HepG2 (cell line): ENCODE measurements at regions not wholly inside any gene's neighbourhood (a gene's known extent, or its start where the extent isn't known, plus 50 kb on each side); places are given as distances from the start of the nearest gene placed in this dataset.

Experiments
- ATAC-seq: fragments of 200-7000 bp; cut with Tn5 transposase; 3 replicates; pipeline ENCODE4 v1.9.1; 2020; ENCODE audit warnings: mild to moderate bottlenecking, moderate library complexity
- BruUV-seq: library from RNA; stranded (reverse); fragments of 400-500 nt; replicated peaks from 2 replicates; lab custom pipeline; 2021; lab: Mats Ljungman, UMichigan
- CTCF ChIA-PET: fragments of 300-600 bp; formaldehyde crosslinking; extraction: SDS; loops from one replicate; lab custom pipeline; 2021; ENCODE audit warnings: low total read pairs, inconsistent platforms, low intra/inter-chr PET ratio; lab: Yijun Ruan, JAX
- POLR2A ChIA-PET: fragments of 350-600 bp; sonication (Branson Sonifier 250); formaldehyde crosslinking; loops from one replicate; lab custom pipeline; 2020; ENCODE audit warnings: antibody characterized with exemption, inconsistent platforms; lab: Yijun Ruan, JAX
- DNase-seq: peaks from one replicate; pipeline ENCODE4 v3.0.0-alpha.2; 2015; ENCODE audit warnings: low spot score
- FAIRE-seq: peaks from 3 replicates; lab custom pipeline; 2011; peaks lifted over from hg19 to GRCh38; lab: Jason Lieb, UNC
- H2AFZ ChIP-seq: one replicate; pipeline ENCODE4 v1.6.1; 2011; ENCODE audit warnings: low read length, inconsistent platforms
- H3K27ac ChIP-seq: fragments of 300-600 bp; 3 replicates; pipeline ENCODE4 v1.8.0; 2011; ENCODE audit warnings: mixed run types, mild to moderate bottlenecking, mixed read lengths, low read length, inconsistent platforms; ENCODE audit not compliant: insufficient read depth; ENCODE audit errors: extremely low read length
- H3K27me3 ChIP-seq, 2 experiments: fragments of 200-600 bp in 1 of 2; 2 replicates in 1 of 2; 3 replicates in 1 of 2; pipeline versions ENCODE4 v1.6.0 to v1.8.0; 2011; ENCODE audit warnings: low read length in 2 of 2, mild to moderate bottlenecking in 2 of 2, moderate library complexity in 2 of 2, inconsistent platforms in 1 of 2; ENCODE audit not compliant: insufficient read depth in 2 of 2, control insufficient read depth in 1 of 2
- H3K36me3 ChIP-seq, 2 experiments: fragments of 200-600 bp in 1 of 2; replicated peaks in 1 of 2; 2 replicates in 1 of 2; 3 replicates in 1 of 2; pipeline versions ENCODE4 v1.5.1 to v1.8.0; 2011; ENCODE audit warnings: low read length in 2 of 2, inconsistent platforms in 1 of 2; ENCODE audit not compliant: insufficient read depth in 2 of 2, control insufficient read depth in 1 of 2
- H3K4me1 ChIP-seq: 2 replicates; pipeline ENCODE4 v1.5.1; 2012; ENCODE audit warnings: low read length, inconsistent platforms; ENCODE audit not compliant: insufficient read depth
- H3K4me2 ChIP-seq: 2 replicates; pipeline ENCODE4 v1.6.0; 2011; ENCODE audit warnings: low read depth, low read length, inconsistent platforms
- H3K4me3 ChIP-seq, 3 experiments: fragments of 200-600 bp in 1 of 3; sonication (generic), shearing (Covaris generic) in 1 of 3; replicated peaks in 1 of 3; 2 replicates each; pipeline ENCODE4 v1.5.1; 2011 to 2016; ENCODE audit warnings: low read length in 3 of 3, inconsistent platforms in 2 of 3, low read depth in 2 of 3, mild to moderate bottlenecking in 2 of 3, control low read depth in 1 of 3, mixed read lengths in 1 of 3; ENCODE audit not compliant: insufficient read depth in 1 of 3
- H3K79me2 ChIP-seq: one replicate; pipeline ENCODE4 v1.6.1; 2011; ENCODE audit warnings: low read length, inconsistent platforms; ENCODE audit not compliant: insufficient read depth
- H3K9ac ChIP-seq: 2 replicates; pipeline ENCODE4 v1.6.0; 2011; ENCODE audit warnings: mild to moderate bottlenecking, low read depth, low read length, inconsistent platforms; ENCODE audit not compliant: insufficient read depth
- H3K9me3 ChIP-seq: 2 replicates; pipeline ENCODE4 v1.5.1; 2012; ENCODE audit warnings: mild to moderate bottlenecking, low read length
- H4K20me1 ChIP-seq: 2 replicates; pipeline ENCODE4 v1.6.0; 2011; ENCODE audit warnings: inconsistent platforms, mild to moderate bottlenecking, low read length, moderate library complexity; ENCODE audit not compliant: insufficient read depth
- CEBPZ ChIP-seq: IDR thresholded peaks from 2 replicates; pipeline ENCODE4 v1.6.1; 2012; ENCODE audit warnings: low read length, improper control_type of control experiment
- HDAC1 ChIP-seq: sonication (generic); formaldehyde crosslinking; IDR thresholded peaks from 2 replicates; pipeline ENCODE4 v1.5.1; 2020; ENCODE audit warnings: mild to moderate bottlenecking, missing genetic modification reagents
- MED13 ChIP-seq: sonication (generic); formaldehyde crosslinking; IDR thresholded peaks from 2 replicates; pipeline ENCODE4 v1.5.0; 2020; ENCODE audit warnings: missing genetic modification reagents
- SIX1 ChIP-seq: sonication (generic); formaldehyde crosslinking; IDR thresholded peaks from 2 replicates; pipeline ENCODE4 v1.4.0; 2020; ENCODE audit warnings: missing genetic modification reagents, borderline replicate concordance
- TMF1 ChIP-seq: sonication (generic); formaldehyde crosslinking; IDR thresholded peaks from 2 replicates; pipeline ENCODE4 v1.8.1; 2022; ENCODE audit warnings: low read depth, missing genetic modification reagents
- ZBTB7A ChIP-seq: sonication (generic); formaldehyde crosslinking; IDR thresholded peaks from 2 replicates; pipeline ENCODE4 v1.8.0; 2022; ENCODE audit warnings: mild to moderate bottlenecking, missing genetic modification reagents
- ZNF160 ChIP-seq: sonication (generic); formaldehyde crosslinking; IDR thresholded peaks from 2 replicates; pipeline ENCODE4 v1.8.0; 2022; ENCODE audit warnings: mild to moderate bottlenecking, inconsistent platforms, missing genetic modification reagents
- ZNF263 ChIP-seq: sonication (generic); formaldehyde crosslinking; IDR thresholded peaks from 2 replicates; pipeline ENCODE4 v1.4.0; 2020; ENCODE audit warnings: missing genetic modification reagents
- ZNF484 ChIP-seq: sonication (generic); formaldehyde crosslinking; IDR thresholded peaks from 2 replicates; pipeline ENCODE4 v1.5.1; 2020; ENCODE audit warnings: mild to moderate bottlenecking, low read depth, missing genetic modification reagents, borderline replicate concordance
- ZNF496 ChIP-seq: sonication (generic); formaldehyde crosslinking; IDR thresholded peaks from 2 replicates; pipeline ENCODE4 v1.8.1; 2023; ENCODE audit warnings: mild to moderate bottlenecking, moderate library complexity, missing genetic modification reagents; ENCODE audit not compliant: insufficient replicate concordance
- ZNF816 ChIP-seq: sonication (generic); formaldehyde crosslinking; IDR thresholded peaks from 2 replicates; pipeline ENCODE4 v1.8.0; 2022; ENCODE audit warnings: missing genetic modification reagents, mild to moderate bottlenecking, borderline replicate concordance
- WGBS: methylation state at CpG from one replicate; pipeline ENCODE4 v1.1.6; 2017; ENCODE audit warnings: low lambda C conversion rate; 5-methylcytosine and 5-hydroxymethylcytosine counted together
- in situ Hi-C: cut with HindIII; loops from 2 replicates; pipeline ENCODE4 v1.10.0; 2017; ENCODE audit warnings: low pct_unique_long_range_greater_than_20kb; ENCODE audit not compliant: extremely low pct_ligation_motif_present
- intact Hi-C: fragments of 100-400 bp; cut with micrococcal nuclease; formaldehyde crosslinking; loops from one replicate; pipeline ENCODE4 v1.10.0; 2022; ENCODE audit not compliant: unreplicated experiment
- TF ChIP-seq, protein P1 (sequence below): sonication (generic); formaldehyde crosslinking; IDR thresholded peaks from 2 replicates; pipeline ENCODE4 v1.4.0; 2020; ENCODE audit warnings: mild to moderate bottlenecking, missing genetic modification reagents, borderline replicate concordance

- TF ChIP-seq TMF1 (CRISPR knock-in tag) = no peak
- TF ChIP-seq ZBTB7A (CRISPR knock-in tag) = no peak
- TF ChIP-seq ZNF484 (CRISPR knock-in tag) = no peak
- no peak for TF ChIP-seq ZNF496 (CRISPR knock-in tag)
- TF ChIP-seq ZNF263 (CRISPR knock-in tag) = no peak
- no peak for TF ChIP-seq SIX1
- TF ChIP-seq ZNF160 (CRISPR knock-in tag) = no peak
- no peak for TF ChIP-seq MED13
- no peak for TF ChIP-seq CEBPZ
- no peak for TF ChIP-seq ZNF816
- no peak for TF ChIP-seq HDAC1 (CRISPR knock-in tag)
- TF ChIP-seq, protein P1, sequence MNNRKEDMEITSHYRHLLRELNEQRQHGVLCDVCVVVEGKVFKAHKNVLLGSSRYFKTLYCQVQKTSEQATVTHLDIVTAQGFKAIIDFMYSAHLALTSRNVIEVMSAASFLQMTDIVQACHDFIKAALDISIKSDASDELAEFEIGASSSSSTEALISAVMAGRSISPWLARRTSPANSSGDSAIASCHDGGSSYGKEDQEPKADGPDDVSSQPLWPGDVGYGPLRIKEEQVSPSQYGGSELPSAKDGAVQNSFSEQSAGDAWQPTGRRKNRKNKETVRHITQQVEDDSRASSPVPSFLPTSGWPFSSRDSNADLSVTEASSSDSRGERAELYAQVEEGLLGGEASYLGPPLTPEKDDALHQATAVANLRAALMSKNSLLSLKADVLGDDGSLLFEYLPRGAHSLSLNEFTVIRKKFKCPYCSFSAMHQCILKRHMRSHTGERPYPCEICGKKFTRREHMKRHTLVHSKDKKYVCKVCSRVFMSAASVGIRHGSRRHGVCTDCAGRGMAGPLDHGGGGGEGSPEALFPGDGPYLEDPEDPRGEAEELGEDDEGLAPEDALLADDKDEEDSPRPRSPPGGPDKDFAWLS (CRISPR knock-in tag) = no peak
- TF ChIP-seq, all 625 proteins: peak for 0
- no peaks in the 10 kb centered on the region for H3K4me1 ChIP-seq
- no TSS peak for BruUV-seq
- no peak overlapping the region for H3K4me3 ChIP-seq
- H3K79me2 ChIP-seq = no peaks in the 10 kb centered on the region
- CTCF ChIA-PET = no interaction called here
- POLR2A ChIA-PET = no interaction called here
- no peaks in the 10 kb centered on the region for H3K36me3 ChIP-seq
- FAIRE-seq (no peak), DNase-seq (no peak), ATAC-seq (no peak)
- 6% methylated on average over 5 of the region's 5 CpGs for WGBS
- H3K9me3 ChIP-seq = no peaks in the 10 kb centered on the region
- intact Hi-C loops = no loop called here
- H3K9ac ChIP-seq = no peak overlapping the region
- no peaks in the 10 kb centered on the region for H4K20me1 ChIP-seq
- no peak overlapping the region for H2AFZ ChIP-seq
- no peaks in the 10 kb centered on the region for H3K27me3 ChIP-seq
- in situ Hi-C loops = no loop called here
- H3K27ac ChIP-seq = no peak overlapping the region
- H3K4me2 ChIP-seq = no peak overlapping the region
Measured at GRCh38 chr9:78713614-78714405, 416.9 kb downstream of the PSAT1 start.
